NCI-H2196 (cell line): ENCODE measurements at regions not wholly inside any gene's neighbourhood (a gene's known extent, or its start where the extent isn't known, plus 50 kb on each side); places are given as distances from the start of the nearest gene placed in this dataset.
A peak's percentile ranks its signal among the peaks of the same experiment; 100 is the strongest.
"Not testable (repeated sequence)": the region's sequence is repeated elsewhere in the genome, so short reads cannot be mapped to it uniquely, and the experiment has no call there.

Source experiments
- DNase-seq: peaks from one replicate; lab custom pipeline; 2025; ENCODE audit not compliant: unreplicated experiment; lab: John Stamatoyannopoulos, UW

- no peak for DNase-seq
These were observed 59.3 kb upstream of the PTGFRN start for GRCh38 chr1:116850436-116850835.

- DNase-seq: not testable (repeated sequence)
These were observed 58.5 kb upstream of the PTGFRN start for GRCh38 chr1:116851189-116851588.

GRCh38 chr1:116851846-116852245, 57.9 kb upstream of the PTGFRN start:
- DNase-seq: no peak

GRCh38 chr1:116852367-116852766, 57.3 kb upstream of the PTGFRN start:
- no peak for DNase-seq

- DNase-seq: no peak
These were observed 56.8 kb upstream of the PTGFRN start for GRCh38 chr1:116852910-116853309.

GRCh38 chr1:116853680-116854402, 55.9 kb upstream of the PTGFRN start:
- DNase-seq: peak; percentile 33

GRCh38 chr1:116854403-116854690, 55.4 kb upstream of the PTGFRN start:
- no peak for DNase-seq

GRCh38 chr1:116854716-116855115, 55.0 kb upstream of the PTGFRN start:
- DNase-seq: no peak

- peak; percentile 24 for DNase-seq
These were observed 54.5 kb upstream of the PTGFRN start for GRCh38 chr1:116855191-116855619.

GRCh38 chr1:116855773-116856201, 53.9 kb upstream of the PTGFRN start:
- DNase-seq: no peak

- no peak for DNase-seq
These were observed 53.4 kb upstream of the PTGFRN start for GRCh38 chr1:116856312-116856711.

- DNase-seq: no peak
These were observed 52.6 kb upstream of the PTGFRN start for GRCh38 chr1:116857092-116857491.
